ENCODE measurements at regions not wholly inside any gene's neighbourhood (a gene's known extent, or its start where the extent isn't known, plus 50 kb on each side); places are given as distances from the start of the nearest gene placed in this dataset.

DNA sequence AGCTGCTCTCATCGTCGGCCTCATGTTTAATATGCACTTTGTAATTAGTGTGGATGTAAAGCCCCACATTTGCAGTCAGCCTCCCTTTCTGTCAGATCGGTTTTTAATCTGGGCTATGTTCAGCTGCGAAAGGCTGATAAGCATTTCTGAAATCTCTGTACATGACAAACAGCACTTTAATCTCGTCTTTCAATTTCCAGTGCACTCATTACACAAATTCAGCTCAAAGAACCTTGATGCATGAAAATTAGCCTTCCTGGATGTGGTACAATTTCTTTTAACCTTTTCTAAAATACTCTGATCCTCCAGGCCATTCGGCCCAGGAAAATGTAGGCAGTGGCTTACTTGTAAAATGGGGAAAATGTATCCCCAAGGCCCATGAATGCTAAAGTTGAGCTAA lies 265.1 kb downstream of the RND3 start:
- POLR2A ChIA-PET: no interaction called here

DNA sequence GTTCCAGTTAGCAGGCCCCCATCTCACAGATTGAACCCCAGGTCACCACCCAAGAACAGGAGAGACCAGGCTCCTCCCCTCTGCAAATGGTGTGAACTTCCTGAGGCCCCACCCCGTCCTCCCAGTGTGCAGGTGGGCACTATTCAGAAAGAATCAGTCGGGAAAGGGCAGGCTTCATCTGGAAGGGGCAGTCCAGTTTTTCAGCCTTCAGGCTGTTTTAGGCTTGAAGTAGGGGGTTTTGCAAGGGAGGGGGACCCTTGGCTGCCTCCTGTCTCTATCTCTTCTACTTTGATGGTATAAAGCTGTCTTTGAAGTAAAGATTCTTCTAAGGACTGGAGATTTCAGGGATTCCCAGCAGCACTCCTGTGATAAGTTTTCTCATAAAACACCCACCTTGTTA lies 267.6 kb downstream of the RND3 start:
- POLR2A ChIA-PET: no interaction called here
- Histone ChIP-seq H3K27ac (ENCODE audit: low read depth in 2 of 2, low read length in 1 of 2) (no peak overlapping the region), H3K4me2 (no peak overlapping the region)

More for the DNA sequence above, 265.1 kb downstream of the RND3 start:
- Histone ChIP-seq H3K27ac (ENCODE audit: low read depth in 2 of 2, low read length in 1 of 2) (no peak overlapping the region), H3K27me3 (ENCODE audit: insufficient read depth) (no peaks in the 10 kb centered on the region), H3K9ac (no peak overlapping the region), H3K4me1 (ENCODE audit: control insufficient read depth in 1 of 2, insufficient read depth in 2 of 2, low read depth in 1 of 2, low read length in 1 of 2) (no peaks in the 10 kb centered on the region; a peak in 2 of 4 replicates), H3K9me3 (no peaks in the 10 kb centered on the region), H3K9me2 (no peaks in the 10 kb centered on the region), H3K36me3 (replicated peaks in 1 of 2; ENCODE audit: control insufficient read depth in 1 of 2, insufficient read depth in 2 of 2, low read length in 1 of 2) (no peaks in the 10 kb centered on the region), H3K4me3 (ENCODE audit: low read depth in 2 of 2, low read length in 1 of 2) (no peak overlapping the region), H3K4me2 (no peak overlapping the region), H2AFZ (ENCODE audit: low read depth) (no peak overlapping the region), H3K79me2 (ENCODE audit: insufficient read depth) (no peaks in the 10 kb centered on the region), H4K20me1 (ENCODE audit: insufficient read depth) (no peaks in the 10 kb centered on the region), H3F3A (replicated peaks; ENCODE audit: insufficient read depth) (no peaks in the 10 kb centered on the region)
- peak; percentile 13 for DNase-seq
- TF ChIP-seq GATA2 (CRISPR knock-in tag; IDR thresholded peaks at IDR 0.05) (peak; percentile 69), SMC3 (IDR thresholded peaks at IDR 0.05; ENCODE audit: low read depth, low read length) (no peak)
- WGBS (ENCODE audit: low lambda C conversion rate): 77% methylated on average over 6 of the region's 6 CpGs
- CTCF ChIA-PET: interaction anchor here (0.9 to 1.8 kb wide), 2 partner anchors 8 to 1016 kb away, joined by 3 to 4 read pairs; no protein-coding TSS in a partner anchor

More for the DNA sequence above, 267.6 kb downstream of the RND3 start:
- H3F3A ChIP-seq (replicated peaks; ENCODE audit: insufficient read depth): no peaks in the 10 kb centered on the region
- H3K36me3 ChIP-seq (replicated peaks in 1 of 2; ENCODE audit: control insufficient read depth in 1 of 2, insufficient read depth in 2 of 2, low read length in 1 of 2): no peaks in the 10 kb centered on the region
- no peak for DNase-seq
- H3K27me3 ChIP-seq (ENCODE audit: insufficient read depth): no peaks in the 10 kb centered on the region
- H3K4me1 ChIP-seq (ENCODE audit: control insufficient read depth in 1 of 2, insufficient read depth in 2 of 2, low read depth in 1 of 2, low read length in 1 of 2): no peaks in the 10 kb centered on the region; a peak in 1 of 4 replicates
- CTCF ChIA-PET: no interaction called here
- H3K79me2 ChIP-seq (ENCODE audit: insufficient read depth): no peaks in the 10 kb centered on the region
- WGBS (ENCODE audit: low lambda C conversion rate): 83% methylated on average over 2 of the region's 2 CpGs
- H3K9ac ChIP-seq: no peak overlapping the region
- no peaks in the 10 kb centered on the region for H3K9me3 ChIP-seq
- H2AFZ ChIP-seq (ENCODE audit: low read depth): no peak overlapping the region
- no peaks in the 10 kb centered on the region for H3K9me2 ChIP-seq
- H4K20me1 ChIP-seq (ENCODE audit: insufficient read depth): no peaks in the 10 kb centered on the region
- H3K4me3 ChIP-seq (ENCODE audit: low read depth in 2 of 2, low read length in 1 of 2): no peak overlapping the region
- TF ChIP-seq FOXJ3 (CRISPR knock-in tag; IDR thresholded peaks at IDR 0.05): no peak
- no peak for TF ChIP-seq POLR2AphosphoS5 (IDR thresholded peaks at IDR 0.05; ENCODE audit: low read depth, low read length)
- no peak for TF ChIP-seq SMC3 (IDR thresholded peaks at IDR 0.05; ENCODE audit: low read depth, low read length)
- TF ChIP-seq NFIC (IDR thresholded peaks at IDR 0.05; ENCODE audit: borderline replicate concordance): no peak
- no peak for TF ChIP-seq MXI1 (IDR thresholded peaks at IDR 0.05; ENCODE audit: low read depth, low read length)
- TF ChIP-seq GABPA (IDR thresholded peaks at IDR 0.05; ENCODE audit: low read depth): no peak
- TF ChIP-seq, protein P1, sequence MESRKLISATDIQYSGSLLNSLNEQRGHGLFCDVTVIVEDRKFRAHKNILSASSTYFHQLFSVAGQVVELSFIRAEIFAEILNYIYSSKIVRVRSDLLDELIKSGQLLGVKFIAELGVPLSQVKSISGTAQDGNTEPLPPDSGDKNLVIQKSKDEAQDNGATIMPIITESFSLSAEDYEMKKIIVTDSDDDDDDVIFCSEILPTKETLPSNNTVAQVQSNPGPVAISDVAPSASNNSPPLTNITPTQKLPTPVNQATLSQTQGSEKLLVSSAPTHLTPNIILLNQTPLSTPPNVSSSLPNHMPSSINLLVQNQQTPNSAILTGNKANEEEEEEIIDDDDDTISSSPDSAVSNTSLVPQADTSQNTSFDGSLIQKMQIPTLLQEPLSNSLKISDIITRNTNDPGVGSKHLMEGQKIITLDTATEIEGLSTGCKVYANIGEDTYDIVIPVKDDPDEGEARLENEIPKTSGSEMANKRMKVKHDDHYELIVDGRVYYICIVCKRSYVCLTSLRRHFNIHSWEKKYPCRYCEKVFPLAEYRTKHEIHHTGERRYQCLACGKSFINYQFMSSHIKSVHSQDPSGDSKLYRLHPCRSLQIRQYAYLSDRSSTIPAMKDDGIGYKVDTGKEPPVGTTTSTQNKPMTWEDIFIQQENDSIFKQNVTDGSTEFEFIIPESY (IDR thresholded peaks at IDR 0.05; ENCODE audit: borderline replicate concordance, low read depth): no peak
- TF ChIP-seq, protein P2, sequence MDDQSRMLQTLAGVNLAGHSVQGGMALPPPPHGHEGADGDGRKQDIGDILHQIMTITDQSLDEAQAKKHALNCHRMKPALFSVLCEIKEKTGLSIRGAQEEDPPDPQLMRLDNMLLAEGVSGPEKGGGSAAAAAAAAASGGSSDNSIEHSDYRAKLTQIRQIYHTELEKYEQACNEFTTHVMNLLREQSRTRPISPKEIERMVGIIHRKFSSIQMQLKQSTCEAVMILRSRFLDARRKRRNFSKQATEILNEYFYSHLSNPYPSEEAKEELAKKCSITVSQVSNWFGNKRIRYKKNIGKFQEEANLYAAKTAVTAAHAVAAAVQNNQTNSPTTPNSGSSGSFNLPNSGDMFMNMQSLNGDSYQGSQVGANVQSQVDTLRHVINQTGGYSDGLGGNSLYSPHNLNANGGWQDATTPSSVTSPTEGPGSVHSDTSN (IDR thresholded peaks at IDR 0.05): no peak
- no peak for TF ChIP-seq TEAD4 (IDR thresholded peaks at IDR 0.05; ENCODE audit: borderline replicate concordance, insufficient read depth)
- no peak for TF ChIP-seq RCOR1 (IDR thresholded peaks at IDR 0.05; ENCODE audit: low read length)
- no peak for TF ChIP-seq SIN3A (IDR thresholded peaks at IDR 0.05; ENCODE audit: borderline replicate concordance, low read depth, low read length)
- TF ChIP-seq TCF12 (IDR thresholded peaks at IDR 0.05): no peak
- TF ChIP-seq, protein P3, sequence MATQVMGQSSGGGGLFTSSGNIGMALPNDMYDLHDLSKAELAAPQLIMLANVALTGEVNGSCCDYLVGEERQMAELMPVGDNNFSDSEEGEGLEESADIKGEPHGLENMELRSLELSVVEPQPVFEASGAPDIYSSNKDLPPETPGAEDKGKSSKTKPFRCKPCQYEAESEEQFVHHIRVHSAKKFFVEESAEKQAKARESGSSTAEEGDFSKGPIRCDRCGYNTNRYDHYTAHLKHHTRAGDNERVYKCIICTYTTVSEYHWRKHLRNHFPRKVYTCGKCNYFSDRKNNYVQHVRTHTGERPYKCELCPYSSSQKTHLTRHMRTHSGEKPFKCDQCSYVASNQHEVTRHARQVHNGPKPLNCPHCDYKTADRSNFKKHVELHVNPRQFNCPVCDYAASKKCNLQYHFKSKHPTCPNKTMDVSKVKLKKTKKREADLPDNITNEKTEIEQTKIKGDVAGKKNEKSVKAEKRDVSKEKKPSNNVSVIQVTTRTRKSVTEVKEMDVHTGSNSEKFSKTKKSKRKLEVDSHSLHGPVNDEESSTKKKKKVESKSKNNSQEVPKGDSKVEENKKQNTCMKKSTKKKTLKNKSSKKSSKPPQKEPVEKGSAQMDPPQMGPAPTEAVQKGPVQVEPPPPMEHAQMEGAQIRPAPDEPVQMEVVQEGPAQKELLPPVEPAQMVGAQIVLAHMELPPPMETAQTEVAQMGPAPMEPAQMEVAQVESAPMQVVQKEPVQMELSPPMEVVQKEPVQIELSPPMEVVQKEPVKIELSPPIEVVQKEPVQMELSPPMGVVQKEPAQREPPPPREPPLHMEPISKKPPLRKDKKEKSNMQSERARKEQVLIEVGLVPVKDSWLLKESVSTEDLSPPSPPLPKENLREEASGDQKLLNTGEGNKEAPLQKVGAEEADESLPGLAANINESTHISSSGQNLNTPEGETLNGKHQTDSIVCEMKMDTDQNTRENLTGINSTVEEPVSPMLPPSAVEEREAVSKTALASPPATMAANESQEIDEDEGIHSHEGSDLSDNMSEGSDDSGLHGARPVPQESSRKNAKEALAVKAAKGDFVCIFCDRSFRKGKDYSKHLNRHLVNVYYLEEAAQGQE (IDR thresholded peaks at IDR 0.05; ENCODE audit: low read depth, low read length): no peak
- TF ChIP-seq ELF1 (IDR thresholded peaks at IDR 0.05): no peak
- TF ChIP-seq, protein P4, sequence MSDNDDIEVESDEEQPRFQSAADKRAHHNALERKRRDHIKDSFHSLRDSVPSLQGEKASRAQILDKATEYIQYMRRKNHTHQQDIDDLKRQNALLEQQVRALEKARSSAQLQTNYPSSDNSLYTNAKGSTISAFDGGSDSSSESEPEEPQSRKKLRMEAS (IDR thresholded peaks at IDR 0.05; ENCODE audit: low read depth): no peak
- no peak for TF ChIP-seq FOSL2 (IDR thresholded peaks at IDR 0.05; ENCODE audit: borderline replicate concordance, low read depth)
- TF ChIP-seq CHD2 (IDR thresholded peaks at IDR 0.05; ENCODE audit: low read length, partially characterized antibody): no peak
- TF ChIP-seq TAF1 (IDR thresholded peaks at IDR 0.05; ENCODE audit: borderline replicate concordance, low read depth, low read length): no peak
- TF ChIP-seq FOXM1 (IDR thresholded peaks at IDR 0.05; ENCODE audit: low read depth): no peak
